Loucy (cell line): ENCODE measurements at regions not wholly inside any gene's neighbourhood (a gene's known extent, or its start where the extent isn't known, plus 50 kb on each side); places are given as distances from the start of the nearest gene placed in this dataset.
"Not testable (repeated sequence)": the region's sequence is repeated elsewhere in the genome, so short reads cannot be mapped to it uniquely, and the experiment has no call there.

ENCODE experiments used
- H2AFZ ChIP-seq: fragments of 200-600 bp; sonication (generic); 2 replicates; pipeline ENCODE4 v1.6.0; 2016; ENCODE audit warnings: antibody characterized with exemption, mild to moderate bottlenecking, low read length, moderate library complexity
- H3F3A ChIP-seq: fragments of 200-600 bp; 2 replicates; pipeline ENCODE4 v1.6.0; 2016; ENCODE audit warnings: antibody characterized with exemption, low read depth, mild to moderate bottlenecking
- H3K27me3 ChIP-seq: fragments of 200-600 bp; sonication (generic); 2 replicates; pipeline ENCODE4 v1.6.1; 2014; ENCODE audit warnings: low read length, mild to moderate bottlenecking; ENCODE audit not compliant: insufficient read depth, poor library complexity, severe bottlenecking
- H3K36me3 ChIP-seq: fragments of 200-600 bp; sonication (generic); 2 replicates; pipeline ENCODE4 v1.6.1; 2016; ENCODE audit warnings: low read length; ENCODE audit not compliant: insufficient read depth
- H3K4me1 ChIP-seq: fragments of 200-600 bp; sonication (generic); 2 replicates; pipeline ENCODE4 v1.5.1; 2014; ENCODE audit warnings: low read length, mild to moderate bottlenecking; ENCODE audit not compliant: insufficient read depth, poor library complexity, severe bottlenecking
- H3K4me2 ChIP-seq: fragments of 200-600 bp; sonication (generic); 2 replicates; pipeline ENCODE4 v1.6.0; 2014; ENCODE audit warnings: antibody characterized with exemption, low read length, low read depth, mild to moderate bottlenecking; ENCODE audit not compliant: poor library complexity, severe bottlenecking
- H3K4me3 ChIP-seq: fragments of 200-600 bp; sonication (generic); 2 replicates; pipeline ENCODE4 v1.5.1; 2014; ENCODE audit warnings: low read length, mild to moderate bottlenecking, mixed read lengths; ENCODE audit not compliant: poor library complexity, severe bottlenecking
- H3K79me2 ChIP-seq: fragments of 200-600 bp; sonication (generic); 2 replicates; pipeline ENCODE4 v1.6.1; 2014; ENCODE audit warnings: low read length; ENCODE audit not compliant: insufficient read depth
- H3K9ac ChIP-seq: fragments of 200-600 bp; sonication (generic); 2 replicates; pipeline ENCODE4 v1.6.0; 2014; ENCODE audit warnings: mild to moderate bottlenecking, low read depth, low read length, moderate library complexity; ENCODE audit not compliant: poor library complexity, severe bottlenecking
- H3K9me2 ChIP-seq: fragments of 200-600 bp; sonication (generic); replicated peaks from 2 replicates; pipeline ENCODE4 v1.6.1; 2016; ENCODE audit warnings: low read depth, low read length, mixed read lengths
- H3K9me3 ChIP-seq: fragments of 200-600 bp; sonication (generic); 2 replicates; pipeline ENCODE4 v1.6.1; 2014; ENCODE audit warnings: mild to moderate bottlenecking, antibody characterized with exemption, low read length, low read depth; ENCODE audit not compliant: insufficient read depth
- H4K20me1 ChIP-seq: fragments of 200-600 bp; sonication (generic); 2 replicates; pipeline ENCODE4 v1.6.0; 2014; ENCODE audit warnings: antibody characterized with exemption, low read length, mild to moderate bottlenecking; ENCODE audit not compliant: insufficient read depth, poor library complexity, severe bottlenecking
- EZH2phosphoT487 ChIP-seq: fragments of 200-600 bp; IDR thresholded peaks from 2 replicates; pipeline ENCODE4 v1.6.1; 2018; ENCODE audit warnings: antibody characterized with exemption, mild to moderate bottlenecking, moderate library complexity, borderline replicate concordance
- TF ChIP-seq, protein P1 (sequence below): fragments of 200-600 bp; sonication (generic); conservative IDR thresholded peaks from 2 replicates; pipeline ENCODE4 v1.5.1; 2014; ENCODE audit warnings: mild to moderate bottlenecking, antibody characterized with exemption, low read length

DNA sequence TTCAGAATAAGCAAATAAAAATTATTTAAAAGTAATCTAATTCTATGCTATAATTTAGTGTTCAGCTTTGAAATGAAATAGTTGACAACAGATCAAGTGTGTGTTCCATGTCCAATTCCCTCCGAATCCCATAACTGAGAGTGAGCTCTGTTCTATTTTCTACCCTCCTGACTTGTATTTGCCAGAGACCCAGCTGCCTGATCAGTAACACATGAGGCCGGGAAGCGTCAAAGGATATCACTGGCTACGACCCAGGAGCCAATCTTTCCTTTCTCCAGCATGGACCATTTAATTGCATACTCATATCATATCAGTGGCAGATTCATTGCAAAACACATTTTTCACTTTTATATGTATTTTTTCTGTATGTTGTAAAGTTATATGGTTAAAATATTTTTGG lies 108.8 kb upstream of the TSPAN8 start:
- Histone ChIP-seq H3F3A (no peaks in the 10 kb centered on the region), H4K20me1 (no peaks in the 10 kb centered on the region), H2AFZ (no peak overlapping the region), H3K4me3 (no peak overlapping the region), H3K36me3 (no peaks in the 10 kb centered on the region), H3K27me3 (no peaks in the 10 kb centered on the region), H3K9me3 (no peaks in the 10 kb centered on the region), H3K4me2 (no peak overlapping the region), H3K4me1 (no peaks in the 10 kb centered on the region), H3K9me2 (no peaks in the 10 kb centered on the region), H3K79me2 (no peaks in the 10 kb centered on the region), H3K9ac (no peak overlapping the region)
- TF ChIP-seq, protein P1, sequence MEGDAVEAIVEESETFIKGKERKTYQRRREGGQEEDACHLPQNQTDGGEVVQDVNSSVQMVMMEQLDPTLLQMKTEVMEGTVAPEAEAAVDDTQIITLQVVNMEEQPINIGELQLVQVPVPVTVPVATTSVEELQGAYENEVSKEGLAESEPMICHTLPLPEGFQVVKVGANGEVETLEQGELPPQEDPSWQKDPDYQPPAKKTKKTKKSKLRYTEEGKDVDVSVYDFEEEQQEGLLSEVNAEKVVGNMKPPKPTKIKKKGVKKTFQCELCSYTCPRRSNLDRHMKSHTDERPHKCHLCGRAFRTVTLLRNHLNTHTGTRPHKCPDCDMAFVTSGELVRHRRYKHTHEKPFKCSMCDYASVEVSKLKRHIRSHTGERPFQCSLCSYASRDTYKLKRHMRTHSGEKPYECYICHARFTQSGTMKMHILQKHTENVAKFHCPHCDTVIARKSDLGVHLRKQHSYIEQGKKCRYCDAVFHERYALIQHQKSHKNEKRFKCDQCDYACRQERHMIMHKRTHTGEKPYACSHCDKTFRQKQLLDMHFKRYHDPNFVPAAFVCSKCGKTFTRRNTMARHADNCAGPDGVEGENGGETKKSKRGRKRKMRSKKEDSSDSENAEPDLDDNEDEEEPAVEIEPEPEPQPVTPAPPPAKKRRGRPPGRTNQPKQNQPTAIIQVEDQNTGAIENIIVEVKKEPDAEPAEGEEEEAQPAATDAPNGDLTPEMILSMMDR: no peak
- TF ChIP-seq EZH2phosphoT487: no peak

DNA sequence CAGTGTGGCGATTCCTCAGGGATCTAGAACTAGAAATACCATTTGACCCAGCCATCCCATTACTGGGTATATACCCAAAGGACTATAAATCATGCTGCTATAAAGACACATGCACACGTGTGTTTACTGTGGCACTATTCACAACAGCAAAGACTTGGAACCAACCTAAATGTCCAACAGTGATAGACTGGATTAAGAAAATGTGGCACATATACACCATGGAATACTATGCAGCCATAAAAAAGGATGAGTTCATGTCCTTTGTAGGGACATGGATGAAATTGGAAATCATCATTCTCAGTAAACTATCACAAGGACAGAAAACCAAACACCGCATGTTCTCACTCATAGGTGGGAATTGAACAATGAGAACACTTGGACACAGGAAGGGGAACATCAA lies 107.9 kb upstream of the TSPAN8 start:
- H3K36me3 ChIP-seq, H4K20me1 ChIP-seq, H3K4me3 ChIP-seq, H3K27me3 ChIP-seq, H2AFZ ChIP-seq, H3K9me3 ChIP-seq, H3K9ac ChIP-seq, H3K9me2 ChIP-seq, H3K4me1 ChIP-seq, H3F3A ChIP-seq, H3K4me2 ChIP-seq, H3K79me2 ChIP-seq: not testable (repeated sequence)

DNA sequence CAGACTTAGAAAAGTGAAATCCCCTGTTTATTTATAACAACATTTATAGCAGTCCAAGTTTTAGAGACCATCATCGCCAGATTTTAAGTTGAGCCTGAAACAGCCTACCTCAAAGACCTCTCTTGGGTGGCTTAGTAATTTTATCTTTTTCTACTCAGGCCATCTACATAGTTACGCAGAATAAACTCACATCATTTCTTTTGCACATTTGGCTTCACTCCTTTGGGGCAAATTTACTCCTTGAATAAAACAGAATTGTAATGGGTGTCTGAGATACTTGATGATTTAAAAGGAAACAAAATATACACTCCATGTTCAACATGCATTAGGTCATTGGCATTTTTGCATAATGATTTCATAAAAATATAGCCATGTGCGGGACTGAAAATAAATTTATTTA lies 104.7 kb upstream of the TSPAN8 start:
- TF ChIP-seq, protein P1: no peak
- TF ChIP-seq EZH2phosphoT487: no peak
- Histone ChIP-seq H3K4me1 (no peaks in the 10 kb centered on the region), H3K27me3 (no peaks in the 10 kb centered on the region), H3K9me2 (no peaks in the 10 kb centered on the region), H2AFZ (no peak overlapping the region), H3K79me2 (no peaks in the 10 kb centered on the region), H3K36me3 (no peaks in the 10 kb centered on the region), H3K9me3 (no peaks in the 10 kb centered on the region), H3K9ac (no peak overlapping the region), H3F3A (no peaks in the 10 kb centered on the region), H3K4me3 (no peak overlapping the region), H3K4me2 (no peak overlapping the region), H4K20me1 (no peaks in the 10 kb centered on the region)

DNA sequence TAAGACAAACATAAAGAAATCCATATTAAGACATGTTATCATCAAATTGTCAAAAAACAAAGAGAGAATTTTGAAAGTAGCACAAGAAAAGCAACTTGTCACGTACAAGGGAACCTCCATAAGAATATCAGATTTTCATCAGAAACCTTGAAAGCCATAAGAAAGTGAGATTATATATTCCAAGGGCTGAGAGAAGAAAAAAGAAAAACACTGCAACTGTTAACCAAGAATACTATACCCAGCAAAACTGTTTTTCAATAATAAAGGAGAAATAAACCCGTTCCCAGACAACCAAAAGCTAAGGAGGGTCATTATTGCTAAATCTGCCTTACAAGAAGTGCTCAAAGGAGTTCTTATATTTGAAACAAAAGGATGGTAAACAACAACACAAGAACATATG lies 94.7 kb upstream of the TSPAN8 start:
- Histone ChIP-seq H3K9me3 (peaks cover 22% of the 10 kb centered on the region), H3K79me2 (no peaks in the 10 kb centered on the region), H2AFZ (no peak overlapping the region), H4K20me1 (no peaks in the 10 kb centered on the region), H3K36me3 (no peaks in the 10 kb centered on the region), H3K27me3 (no peaks in the 10 kb centered on the region), H3F3A (no peaks in the 10 kb centered on the region), H3K9ac (no peak overlapping the region), H3K4me2 (no peak overlapping the region), H3K4me1 (no peaks in the 10 kb centered on the region), H3K9me2 (0 out of 2 replicates have a peak, but pooled peaks cover 4% of the 10 kb centered on the region), H3K4me3 (no peak overlapping the region)
- TF ChIP-seq, protein P1: no peak
- TF ChIP-seq EZH2phosphoT487: no peak
